BLaER1 (cell line): ENCODE measurements at regions not wholly inside any gene's neighbourhood (a gene's known extent, or its start where the extent isn't known, plus 50 kb on each side); places are given as distances from the start of the nearest gene placed in this dataset.
"Not testable (repeated sequence)": the region's sequence is repeated elsewhere in the genome, so short reads cannot be mapped to it uniquely, and the experiment has no call there.

ENCODE experiments used
- H3K27ac ChIP-seq: shearing (Covaris generic); formaldehyde crosslinking; 2 replicates; pipeline ENCODE4 v1.8.1; 2022
- H3K27me3 ChIP-seq: shearing (Covaris generic); formaldehyde crosslinking; 2 replicates; pipeline ENCODE4 v1.8.1; 2022
- H3K36me3 ChIP-seq: shearing (Covaris generic); formaldehyde crosslinking; 2 replicates; pipeline ENCODE4 v1.8.1; 2022
- H3K4me1 ChIP-seq: shearing (Covaris generic); formaldehyde crosslinking; 2 replicates; pipeline ENCODE4 v1.8.1; 2022
- H3K4me2 ChIP-seq: shearing (Covaris generic); formaldehyde crosslinking; 2 replicates; pipeline ENCODE4 v1.8.1; 2022
- H3K4me3 ChIP-seq: shearing (Covaris generic); formaldehyde crosslinking; 2 replicates; pipeline ENCODE4 v1.8.1; 2022
- H3K9ac ChIP-seq: shearing (Covaris generic); formaldehyde crosslinking; 2 replicates; pipeline ENCODE4 v1.8.1; 2022
- H3K9me3 ChIP-seq: shearing (Covaris generic); formaldehyde crosslinking; 2 replicates; pipeline ENCODE4 v1.8.1; 2022
- H4K20me1 ChIP-seq: shearing (Covaris generic); formaldehyde crosslinking; 2 replicates; pipeline ENCODE4 v1.8.1; 2022
- Cebpa-rat ChIP-seq: shearing (Covaris generic); IDR thresholded peaks from 2 replicates; pipeline ENCODE4 v1.8.1; 2022

GRCh38 chr2:51291762-51292551 lies 260.0 kb upstream of the NRXN1 start:
- TF ChIP-seq Cebpa-rat = no peak
- H3K4me2 ChIP-seq = no peak overlapping the region
- no peaks in the 10 kb centered on the region for H3K4me1 ChIP-seq
- no peak overlapping the region for H3K9ac ChIP-seq
- no peak overlapping the region for H3K27ac ChIP-seq
- H3K27me3 ChIP-seq = no peaks in the 10 kb centered on the region
- H3K4me3 ChIP-seq = no peak overlapping the region
- no peaks in the 10 kb centered on the region for H4K20me1 ChIP-seq
- H3K9me3 ChIP-seq = no peaks in the 10 kb centered on the region
- H3K36me3 ChIP-seq = no peaks in the 10 kb centered on the region

- Histone ChIP-seq H3K4me1 (no peaks in the 10 kb centered on the region), H3K4me3 (no peak overlapping the region), H3K4me2 (no peak overlapping the region), H3K27ac (no peak overlapping the region), H4K20me1 (no peaks in the 10 kb centered on the region), H3K9ac (no peak overlapping the region), H3K36me3 (no peaks in the 10 kb centered on the region), H3K9me3 (no peaks in the 10 kb centered on the region), H3K27me3 (no peaks in the 10 kb centered on the region)
- TF ChIP-seq Cebpa-rat = no peak
These were observed 258.8 kb upstream of the NRXN1 start for GRCh38 chr2:51290725-51291124.

GRCh38 chr2:51289045-51289444 lies 257.1 kb upstream of the NRXN1 start:
- H3K9ac ChIP-seq = no peak overlapping the region
- no peaks in the 10 kb centered on the region for H3K4me1 ChIP-seq
- H3K9me3 ChIP-seq = no peaks in the 10 kb centered on the region
- H3K4me3 ChIP-seq = no peak overlapping the region
- H4K20me1 ChIP-seq = no peaks in the 10 kb centered on the region
- no peak overlapping the region for H3K4me2 ChIP-seq
- no peaks in the 10 kb centered on the region for H3K36me3 ChIP-seq
- H3K27ac ChIP-seq = no peak overlapping the region
- no peak for TF ChIP-seq Cebpa-rat
- no peaks in the 10 kb centered on the region for H3K27me3 ChIP-seq

GRCh38 chr2:51268191-51268590 lies 236.3 kb upstream of the NRXN1 start:
- Histone ChIP-seq H3K36me3 (no peaks in the 10 kb centered on the region), H3K4me1 (no peaks in the 10 kb centered on the region), H3K4me3 (no peak overlapping the region), H3K27me3 (no peaks in the 10 kb centered on the region), H4K20me1 (no peaks in the 10 kb centered on the region), H3K27ac (no peak overlapping the region), H3K9me3 (no peaks in the 10 kb centered on the region), H3K4me2 (no peak overlapping the region), H3K9ac (no peak overlapping the region)
- TF ChIP-seq Cebpa-rat = no peak

GRCh38 chr2:51265539-51265938 lies 233.6 kb upstream of the NRXN1 start:
- Histone ChIP-seq H3K4me2 (no peak overlapping the region), H3K36me3 (no peaks in the 10 kb centered on the region), H3K27me3 (no peaks in the 10 kb centered on the region), H4K20me1 (no peaks in the 10 kb centered on the region), H3K27ac (no peak overlapping the region), H3K9ac (no peak overlapping the region), H3K9me3 (no peaks in the 10 kb centered on the region), H3K4me3 (no peak overlapping the region), H3K4me1 (no peaks in the 10 kb centered on the region)
- TF ChIP-seq Cebpa-rat = no peak

GRCh38 chr2:51263951-51264350 lies 232.0 kb upstream of the NRXN1 start:
- Histone ChIP-seq H3K27me3 (no peaks in the 10 kb centered on the region), H3K4me3 (no peak overlapping the region), H3K27ac (no peak overlapping the region), H3K9ac (no peak overlapping the region), H3K4me2 (no peak overlapping the region), H3K4me1 (no peaks in the 10 kb centered on the region), H4K20me1 (no peaks in the 10 kb centered on the region), H3K9me3 (no peaks in the 10 kb centered on the region), H3K36me3 (no peaks in the 10 kb centered on the region)
- TF ChIP-seq Cebpa-rat = no peak

- H3K27me3 ChIP-seq, H3K9ac ChIP-seq, H3K36me3 ChIP-seq, H3K4me2 ChIP-seq, H3K9me3 ChIP-seq, H3K27ac ChIP-seq, H3K4me3 ChIP-seq, H3K4me1 ChIP-seq, H4K20me1 ChIP-seq: not testable (repeated sequence)
These were observed 231.2 kb upstream of the NRXN1 start for GRCh38 chr2:51263101-51263500.

- no peaks in the 10 kb centered on the region for H4K20me1 ChIP-seq
- H3K27ac ChIP-seq = no peak overlapping the region
- H3K9me3 ChIP-seq = no peaks in the 10 kb centered on the region
- no peaks in the 10 kb centered on the region for H3K4me1 ChIP-seq
- H3K9ac ChIP-seq = no peak overlapping the region
- H3K36me3 ChIP-seq = no peaks in the 10 kb centered on the region
- TF ChIP-seq Cebpa-rat = peak; percentile 15; the same call in 1 of the 2 replicates
- H3K27me3 ChIP-seq = no peaks in the 10 kb centered on the region
- no peak overlapping the region for H3K4me2 ChIP-seq
- no peak overlapping the region for H3K4me3 ChIP-seq
These were observed 226.4 kb upstream of the NRXN1 start for GRCh38 chr2:51258301-51258700.

GRCh38 chr2:51256736-51257135 lies 224.8 kb upstream of the NRXN1 start:
- H3K9me3 ChIP-seq = no peaks in the 10 kb centered on the region
- H3K36me3 ChIP-seq = no peaks in the 10 kb centered on the region
- H3K9ac ChIP-seq = no peak overlapping the region
- H3K4me1 ChIP-seq = no peaks in the 10 kb centered on the region
- no peaks in the 10 kb centered on the region for H3K27me3 ChIP-seq
- no peaks in the 10 kb centered on the region for H4K20me1 ChIP-seq
- H3K27ac ChIP-seq = no peak overlapping the region
- H3K4me3 ChIP-seq = no peak overlapping the region
- H3K4me2 ChIP-seq = no peak overlapping the region
- TF ChIP-seq Cebpa-rat = no peak

- no peaks in the 10 kb centered on the region for H3K36me3 ChIP-seq
- no peaks in the 10 kb centered on the region for H3K9me3 ChIP-seq
- no peak overlapping the region for H3K4me2 ChIP-seq
- H4K20me1 ChIP-seq = no peaks in the 10 kb centered on the region
- no peak for TF ChIP-seq Cebpa-rat
- H3K9ac ChIP-seq = no peak overlapping the region
- no peak overlapping the region for H3K4me3 ChIP-seq
- H3K27me3 ChIP-seq = no peaks in the 10 kb centered on the region
- H3K27ac ChIP-seq = no peak overlapping the region
- H3K4me1 ChIP-seq = no peaks in the 10 kb centered on the region
These were observed 219.4 kb upstream of the NRXN1 start for GRCh38 chr2:51251356-51251755.
